Gastroesophageal sphincter (tissue), 3 donors: ENCODE measurements at regions not wholly inside any gene's neighbourhood (a gene's known extent, or its start where the extent isn't known, plus 50 kb on each side); places are given as distances from the start of the nearest gene placed in this dataset.

Experiments used
- CTCF ChIP-seq, 4 experiments: fragments of 200-600 bp in 2 of 4; fragments of 450-650 bp in 2 of 4; sonication (generic) in 1 of 4; IDR thresholded peaks; one replicate each; pipeline ENCODE4 v1.5.1; 2017 to 2019; ENCODE audit warnings: antibody characterized with exemption in 4 of 4, mild to moderate bottlenecking in 2 of 4, moderate library complexity in 2 of 4
- POLR2A ChIP-seq, 2 donors: fragments of 450-650 bp; IDR thresholded peaks; one replicate each; pipeline ENCODE4 v1.6.1; 2017; ENCODE audit warnings: antibody characterized with exemption in 2 of 2, mild to moderate bottlenecking in 2 of 2, moderate library complexity in 1 of 2

DNA sequence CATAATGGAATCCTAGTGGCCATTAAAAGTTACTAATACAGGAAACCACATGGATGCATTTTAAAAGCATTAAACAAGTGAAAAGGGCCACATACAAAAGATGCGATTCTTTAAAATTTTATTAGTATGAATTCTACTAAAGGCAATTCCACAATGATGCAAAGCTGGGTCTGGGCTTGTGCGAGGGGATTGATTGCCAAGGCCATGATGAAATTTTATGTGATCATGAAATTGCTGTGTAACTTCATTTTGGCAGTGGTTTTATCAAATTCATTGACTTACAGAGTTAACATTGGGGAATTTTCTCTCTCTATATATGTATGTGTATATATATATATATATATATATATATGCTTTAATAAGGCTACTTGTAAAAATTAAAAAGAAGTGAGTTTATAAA, 1142.5 kb upstream of the IGFBP7 start:
- TF ChIP-seq CTCF (IDR thresholded peaks at IDR 0.05) (no peak), POLR2A (IDR thresholded peaks at IDR 0.05) (no peak)
